SK-N-SH treated with all-trans-retinoic acid at 6 μM for 48 hours (cell line): ENCODE measurements at regions not wholly inside any gene's neighbourhood (a gene's known extent, or its start where the extent isn't known, plus 50 kb on each side); places are given as distances from the start of the nearest gene placed in this dataset.

ENCODE experiments used
- ATAC-seq: fragments of 200-7000 bp; cut with Tn5 transposase; 3 replicates; pipeline ENCODE4 v1.9.1; 2020; ENCODE audit warnings: mild to moderate bottlenecking, moderate library complexity
- ARNTL ChIP-seq: fragments of 450-650 bp; formaldehyde crosslinking; IDR thresholded peaks from 2 replicates; pipeline ENCODE4 v1.5.0; 2020; ENCODE audit warnings: low read depth, mild to moderate bottlenecking, moderate library complexity, borderline replicate concordance
- BACH2 ChIP-seq: fragments of 250-450 bp; sonication (Bioruptor Pico); IDR thresholded peaks from 2 replicates; pipeline ENCODE4 v1.9.0; 2021; ENCODE audit warnings: mild to moderate bottlenecking, borderline replicate concordance
- CSDC2 ChIP-seq: fragments of 250-450 bp; sonication (Bioruptor Pico); IDR thresholded peaks from 2 replicates; pipeline ENCODE4 v1.5.0; 2020; ENCODE audit warnings: mild to moderate bottlenecking, moderate library complexity
- ESRRG ChIP-seq: fragments of 250-450 bp; sonication (Bioruptor Pico); IDR thresholded peaks from 2 replicates; pipeline ENCODE4 v1.6.1; 2021; ENCODE audit warnings: mild to moderate bottlenecking
- GLIS3 ChIP-seq: fragments of 250-450 bp; sonication (Bioruptor Pico); IDR thresholded peaks from 2 replicates; pipeline ENCODE4 v1.5.0; 2020; ENCODE audit warnings: mild to moderate bottlenecking, moderate library complexity
- OSR1 ChIP-seq: fragments of 250-450 bp; sonication (Bioruptor Pico); IDR thresholded peaks from 2 replicates; pipeline ENCODE4 v1.8.0; 2022; ENCODE audit warnings: moderate library complexity, mild to moderate bottlenecking, inconsistent platforms
- PPARA ChIP-seq: fragments of 250-450 bp; sonication (Bioruptor Pico); IDR thresholded peaks from 2 replicates; pipeline ENCODE4 v1.5.0; 2020; ENCODE audit warnings: mild to moderate bottlenecking, borderline replicate concordance
- RARB ChIP-seq: fragments of 250-450 bp; sonication (Bioruptor Pico); IDR thresholded peaks from 2 replicates; pipeline ENCODE4 v1.8.0; 2021; ENCODE audit warnings: mild to moderate bottlenecking, moderate library complexity
- SNAI2 ChIP-seq: fragments of 250-450 bp; sonication (Bioruptor Pico); IDR thresholded peaks from 2 replicates; pipeline ENCODE4 v1.5.0; 2020; ENCODE audit warnings: mild to moderate bottlenecking, moderate library complexity
- TCF4 ChIP-seq: fragments of 250-450 bp; sonication (Bioruptor Pico); IDR thresholded peaks from 2 replicates; pipeline ENCODE4 v1.8.0; 2021; ENCODE audit warnings: mild to moderate bottlenecking, moderate library complexity, borderline replicate concordance
- TOX ChIP-seq: fragments of 250-450 bp; sonication (Bioruptor Pico); IDR thresholded peaks from 2 replicates; pipeline ENCODE4 v1.8.0; 2021; ENCODE audit warnings: mild to moderate bottlenecking, moderate library complexity, borderline replicate concordance
- ZC3H10 ChIP-seq: fragments of 250-450 bp; sonication (Bioruptor Pico); IDR thresholded peaks from 2 replicates; pipeline ENCODE4 v1.5.1; 2021; ENCODE audit warnings: mild to moderate bottlenecking, moderate library complexity
- ZFP3 ChIP-seq: fragments of 250-450 bp; sonication (Bioruptor Pico); IDR thresholded peaks from 2 replicates; pipeline ENCODE4 v1.5.0; 2020; ENCODE audit warnings: mild to moderate bottlenecking, moderate library complexity
- ZFP30 ChIP-seq: fragments of 450-650 bp; formaldehyde crosslinking; IDR thresholded peaks from 2 replicates; pipeline ENCODE4 v1.5.0; 2022; ENCODE audit warnings: mild to moderate bottlenecking, moderate library complexity
- ZNF565 ChIP-seq: fragments of 450-650 bp; formaldehyde crosslinking; conservative IDR thresholded peaks from 2 replicates; pipeline ENCODE4 v1.5.0; 2020; ENCODE audit warnings: low read depth, mild to moderate bottlenecking, moderate library complexity
- ZNF70 ChIP-seq: fragments of 450-650 bp; formaldehyde crosslinking; IDR thresholded peaks from 2 replicates; pipeline ENCODE4 v1.5.0; 2020; ENCODE audit warnings: mild to moderate bottlenecking, moderate library complexity
- ZNF8 ChIP-seq: fragments of 450-650 bp; formaldehyde crosslinking; IDR thresholded peaks from 2 replicates; pipeline ENCODE4 v1.5.0; 2020; ENCODE audit warnings: mild to moderate bottlenecking, moderate library complexity
- TF ChIP-seq, protein P1 (sequence below): fragments of 250-450 bp; sonication (Bioruptor Pico); IDR thresholded peaks from 2 replicates; pipeline ENCODE4 v1.8.0; 2021; ENCODE audit warnings: low read depth, mild to moderate bottlenecking, moderate library complexity, borderline replicate concordance
- TF ChIP-seq, protein P2 (sequence below): fragments of 250-450 bp; sonication (Bioruptor Pico); IDR thresholded peaks from 2 replicates; pipeline ENCODE4 v1.5.1; 2020; ENCODE audit warnings: low read depth, mild to moderate bottlenecking, moderate library complexity
- TF ChIP-seq, protein P3 (sequence below): fragments of 250-450 bp; sonication (Bioruptor Pico); IDR thresholded peaks from 2 replicates; pipeline ENCODE4 v1.5.0; 2020; ENCODE audit warnings: mild to moderate bottlenecking, moderate library complexity
- TF ChIP-seq, protein P4 (sequence below): fragments of 250-450 bp; sonication (Bioruptor Pico); IDR thresholded peaks from 2 replicates; pipeline ENCODE4 v1.8.0; 2020; ENCODE audit warnings: mild to moderate bottlenecking, moderate library complexity, borderline replicate concordance

DNA sequence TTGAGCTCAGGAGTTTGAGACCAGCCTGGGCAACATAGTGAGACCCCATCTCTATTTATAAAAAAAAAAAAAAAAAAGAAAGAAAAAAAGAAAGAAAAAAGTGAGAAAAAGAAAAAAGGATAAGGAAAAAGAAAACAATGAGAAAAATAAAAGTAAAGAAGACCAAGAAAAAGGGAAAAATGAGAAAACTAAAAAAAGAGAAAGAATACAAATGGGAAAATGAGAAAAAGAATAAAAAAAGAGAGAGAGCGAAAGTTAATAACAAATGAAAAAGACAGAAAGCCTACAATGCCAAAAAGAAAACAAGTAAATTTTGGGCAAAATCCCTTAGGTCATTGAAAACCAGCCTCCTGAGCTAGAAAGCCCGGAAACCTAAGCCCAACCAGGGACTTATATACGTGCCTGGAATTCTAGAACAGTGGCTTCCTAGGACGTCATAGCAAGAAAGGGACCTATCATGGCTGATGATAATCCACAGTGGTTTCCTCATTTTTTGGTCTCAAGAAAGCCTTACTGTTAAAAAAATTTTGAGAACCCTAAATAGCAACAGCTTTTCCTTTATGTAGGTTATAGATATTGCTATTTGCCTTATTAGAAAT is 131.7 kb upstream of the CLINT1 start:
- no peak for ATAC-seq
- no peak for TF ChIP-seq ZFP3
- no peak for TF ChIP-seq GLIS3
- TF ChIP-seq TCF4 (CRISPR knock-in tag), result no peak
- TF ChIP-seq, protein P1, sequence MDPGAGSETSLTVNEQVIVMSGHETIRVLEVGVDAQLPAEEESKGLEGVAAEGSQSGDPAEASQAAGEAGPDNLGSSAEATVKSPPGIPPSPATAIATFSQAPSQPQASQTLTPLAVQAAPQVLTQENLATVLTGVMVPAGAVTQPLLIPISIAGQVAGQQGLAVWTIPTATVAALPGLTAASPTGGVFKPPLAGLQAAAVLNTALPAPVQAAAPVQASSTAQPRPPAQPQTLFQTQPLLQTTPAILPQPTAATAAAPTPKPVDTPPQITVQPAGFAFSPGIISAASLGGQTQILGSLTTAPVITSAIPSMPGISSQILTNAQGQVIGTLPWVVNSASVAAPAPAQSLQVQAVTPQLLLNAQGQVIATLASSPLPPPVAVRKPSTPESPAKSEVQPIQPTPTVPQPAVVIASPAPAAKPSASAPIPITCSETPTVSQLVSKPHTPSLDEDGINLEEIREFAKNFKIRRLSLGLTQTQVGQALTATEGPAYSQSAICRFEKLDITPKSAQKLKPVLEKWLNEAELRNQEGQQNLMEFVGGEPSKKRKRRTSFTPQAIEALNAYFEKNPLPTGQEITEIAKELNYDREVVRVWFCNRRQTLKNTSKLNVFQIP (CRISPR knock-in tag), result no peak
- TF ChIP-seq ZNF70 (CRISPR knock-in tag), result no peak
- TF ChIP-seq OSR1, result no peak
- no peak for TF ChIP-seq ARNTL (CRISPR knock-in tag)
- TF ChIP-seq, protein P2, sequence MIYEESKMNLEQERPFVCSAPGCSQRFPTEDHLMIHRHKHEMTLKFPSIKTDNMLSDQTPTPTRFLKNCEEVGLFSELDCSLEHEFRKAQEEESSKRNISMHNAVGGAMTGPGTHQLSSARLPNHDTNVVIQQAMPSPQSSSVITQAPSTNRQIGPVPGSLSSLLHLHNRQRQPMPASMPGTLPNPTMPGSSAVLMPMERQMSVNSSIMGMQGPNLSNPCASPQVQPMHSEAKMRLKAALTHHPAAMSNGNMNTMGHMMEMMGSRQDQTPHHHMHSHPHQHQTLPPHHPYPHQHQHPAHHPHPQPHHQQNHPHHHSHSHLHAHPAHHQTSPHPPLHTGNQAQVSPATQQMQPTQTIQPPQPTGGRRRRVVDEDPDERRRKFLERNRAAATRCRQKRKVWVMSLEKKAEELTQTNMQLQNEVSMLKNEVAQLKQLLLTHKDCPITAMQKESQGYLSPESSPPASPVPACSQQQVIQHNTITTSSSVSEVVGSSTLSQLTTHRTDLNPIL (CRISPR knock-in tag), result no peak
- TF ChIP-seq TOX (CRISPR knock-in tag), result no peak
- no peak for TF ChIP-seq BACH2 (CRISPR knock-in tag)

DNA sequence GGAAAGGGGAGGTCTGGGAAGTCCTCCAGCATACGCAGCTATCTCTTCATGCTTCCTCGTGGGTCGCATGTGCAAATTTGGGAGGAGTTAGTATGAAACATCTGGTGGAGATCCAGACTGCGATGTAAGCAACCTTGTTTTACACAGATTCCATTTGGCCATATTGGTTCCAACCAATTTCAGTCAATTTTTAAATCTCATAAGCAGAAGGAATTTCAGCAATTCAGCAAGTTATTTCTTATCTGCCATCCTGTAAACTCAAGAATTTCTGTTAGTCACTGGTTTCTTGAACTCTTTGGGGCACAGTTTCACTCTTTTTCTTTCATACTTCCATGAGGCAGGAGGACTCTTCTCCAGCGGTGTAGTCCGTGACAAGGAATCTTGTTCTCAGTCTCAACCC is 130.4 kb upstream of the CLINT1 start:
- no peak for ATAC-seq
- TF ChIP-seq BACH2 (CRISPR knock-in tag), result no peak
- no peak for TF ChIP-seq TOX (CRISPR knock-in tag)
- no peak for TF ChIP-seq ZNF565 (CRISPR knock-in tag)
- no peak for TF ChIP-seq ZNF70 (CRISPR knock-in tag)

DNA sequence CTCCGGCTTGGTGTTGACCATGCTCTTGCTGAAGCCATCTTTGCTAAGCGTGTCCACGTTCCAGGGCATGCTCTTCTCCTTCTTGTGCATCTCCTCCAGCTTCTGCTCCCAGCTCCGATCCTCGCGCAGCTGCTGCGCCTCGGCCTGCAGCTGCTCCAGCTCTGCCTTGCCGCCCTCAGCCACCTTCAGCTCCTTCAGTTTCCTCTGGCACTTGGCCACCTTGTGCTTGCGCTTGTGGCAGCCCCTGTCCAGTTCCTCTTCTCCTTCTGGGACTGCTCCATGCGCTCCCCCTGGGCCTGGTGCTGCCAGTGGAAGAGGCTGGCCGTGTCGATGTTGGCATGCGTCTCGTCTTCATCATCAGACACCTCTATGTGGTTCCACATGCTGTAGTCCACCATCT is 128.3 kb upstream of the CLINT1 start:
- TF ChIP-seq, protein P2 (CRISPR knock-in tag), result no peak
- no peak for TF ChIP-seq SNAI2
- TF ChIP-seq ZFP30 (CRISPR knock-in tag), result no peak
- TF ChIP-seq ARNTL (CRISPR knock-in tag), result no peak
- TF ChIP-seq, protein P1 (CRISPR knock-in tag), result no peak
- TF ChIP-seq ZC3H10 (CRISPR knock-in tag), result no peak
- no peak for TF ChIP-seq TOX (CRISPR knock-in tag)
- TF ChIP-seq GLIS3, result no peak
- TF ChIP-seq ZNF70 (CRISPR knock-in tag), result no peak
- no peak for TF ChIP-seq ESRRG (CRISPR knock-in tag)
- TF ChIP-seq, protein P3, sequence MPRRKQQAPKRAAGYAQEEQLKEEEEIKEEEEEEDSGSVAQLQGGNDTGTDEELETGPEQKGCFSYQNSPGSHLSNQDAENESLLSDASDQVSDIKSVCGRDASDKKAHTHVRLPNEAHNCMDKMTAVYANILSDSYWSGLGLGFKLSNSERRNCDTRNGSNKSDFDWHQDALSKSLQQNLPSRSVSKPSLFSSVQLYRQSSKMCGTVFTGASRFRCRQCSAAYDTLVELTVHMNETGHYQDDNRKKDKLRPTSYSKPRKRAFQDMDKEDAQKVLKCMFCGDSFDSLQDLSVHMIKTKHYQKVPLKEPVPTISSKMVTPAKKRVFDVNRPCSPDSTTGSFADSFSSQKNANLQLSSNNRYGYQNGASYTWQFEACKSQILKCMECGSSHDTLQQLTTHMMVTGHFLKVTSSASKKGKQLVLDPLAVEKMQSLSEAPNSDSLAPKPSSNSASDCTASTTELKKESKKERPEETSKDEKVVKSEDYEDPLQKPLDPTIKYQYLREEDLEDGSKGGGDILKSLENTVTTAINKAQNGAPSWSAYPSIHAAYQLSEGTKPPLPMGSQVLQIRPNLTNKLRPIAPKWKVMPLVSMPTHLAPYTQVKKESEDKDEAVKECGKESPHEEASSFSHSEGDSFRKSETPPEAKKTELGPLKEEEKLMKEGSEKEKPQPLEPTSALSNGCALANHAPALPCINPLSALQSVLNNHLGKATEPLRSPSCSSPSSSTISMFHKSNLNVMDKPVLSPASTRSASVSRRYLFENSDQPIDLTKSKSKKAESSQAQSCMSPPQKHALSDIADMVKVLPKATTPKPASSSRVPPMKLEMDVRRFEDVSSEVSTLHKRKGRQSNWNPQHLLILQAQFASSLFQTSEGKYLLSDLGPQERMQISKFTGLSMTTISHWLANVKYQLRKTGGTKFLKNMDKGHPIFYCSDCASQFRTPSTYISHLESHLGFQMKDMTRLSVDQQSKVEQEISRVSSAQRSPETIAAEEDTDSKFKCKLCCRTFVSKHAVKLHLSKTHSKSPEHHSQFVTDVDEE (CRISPR knock-in tag), result no peak
- TF ChIP-seq TCF4 (CRISPR knock-in tag), result no peak
- TF ChIP-seq RARB, result no peak
- no peak for TF ChIP-seq CSDC2 (CRISPR knock-in tag)
- no peak for TF ChIP-seq ZNF8 (CRISPR knock-in tag)
- no peak for TF ChIP-seq ZFP3
- TF ChIP-seq, protein P4, sequence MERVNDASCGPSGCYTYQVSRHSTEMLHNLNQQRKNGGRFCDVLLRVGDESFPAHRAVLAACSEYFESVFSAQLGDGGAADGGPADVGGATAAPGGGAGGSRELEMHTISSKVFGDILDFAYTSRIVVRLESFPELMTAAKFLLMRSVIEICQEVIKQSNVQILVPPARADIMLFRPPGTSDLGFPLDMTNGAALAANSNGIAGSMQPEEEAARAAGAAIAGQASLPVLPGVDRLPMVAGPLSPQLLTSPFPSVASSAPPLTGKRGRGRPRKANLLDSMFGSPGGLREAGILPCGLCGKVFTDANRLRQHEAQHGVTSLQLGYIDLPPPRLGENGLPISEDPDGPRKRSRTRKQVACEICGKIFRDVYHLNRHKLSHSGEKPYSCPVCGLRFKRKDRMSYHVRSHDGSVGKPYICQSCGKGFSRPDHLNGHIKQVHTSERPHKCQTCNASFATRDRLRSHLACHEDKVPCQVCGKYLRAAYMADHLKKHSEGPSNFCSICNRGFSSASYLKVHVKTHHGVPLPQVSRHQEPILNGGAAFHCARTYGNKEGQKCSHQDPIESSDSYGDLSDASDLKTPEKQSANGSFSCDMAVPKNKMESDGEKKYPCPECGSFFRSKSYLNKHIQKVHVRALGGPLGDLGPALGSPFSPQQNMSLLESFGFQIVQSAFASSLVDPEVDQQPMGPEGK (CRISPR knock-in tag), result no peak
- TF ChIP-seq ZNF565 (CRISPR knock-in tag), result no peak
- TF ChIP-seq BACH2 (CRISPR knock-in tag), result no peak
- TF ChIP-seq PPARA, result no peak
- no peak for ATAC-seq
